Central memory CD8-positive, alpha-beta T cell (primary cell): ENCODE measurements at regions not wholly inside any gene's neighbourhood (a gene's known extent, or its start where the extent isn't known, plus 50 kb on each side); places are given as distances from the start of the nearest gene placed in this dataset.
"Not testable (repeated sequence)": the region's sequence is repeated elsewhere in the genome, so short reads cannot be mapped to it uniquely, and the experiment has no call there.

ENCODE experiments used
- ATAC-seq: fragments of 150-1000 bp; cut with Tn5 transposase; replicated peaks from 2 replicates; pipeline ENCODE4 v1.10.0; 2022; ENCODE audit warnings: mild to moderate bottlenecking, moderate FRiP score, moderate number of reproducible peaks; ENCODE audit not compliant: poor library complexity, severe bottlenecking; ENCODE audit errors: extremely low read depth
- DNase-seq, 2 donors: peaks; one replicate each; pipeline ENCODE4 v3.0.0; 2021; ENCODE audit warnings: low spot score in 2 of 2
- H3K27ac Mint-ChIP-seq: one replicate; pipeline ENCODE4 v1.8.0; 2022; ENCODE audit warnings: low read depth, mild to moderate bottlenecking, moderate library complexity, mixed read lengths
- H3K27me3 Mint-ChIP-seq: one replicate; pipeline ENCODE4 v1.8.0; 2022; ENCODE audit warnings: mixed read lengths
- H3K36me3 Mint-ChIP-seq: one replicate; pipeline ENCODE4 v1.8.0; 2022; ENCODE audit warnings: mild to moderate bottlenecking, moderate library complexity, mixed read lengths; ENCODE audit not compliant: insufficient read depth
- H3K4me1 Mint-ChIP-seq: one replicate; pipeline ENCODE4 v1.8.0; 2022; ENCODE audit warnings: mixed read lengths
- H3K4me3 Mint-ChIP-seq: one replicate; pipeline ENCODE4 v1.8.0; 2022; ENCODE audit warnings: mild to moderate bottlenecking, moderate library complexity, mixed read lengths
- H3K9me3 Mint-ChIP-seq: one replicate; pipeline ENCODE4 v1.8.0; 2022; ENCODE audit warnings: mixed read lengths

DNA sequence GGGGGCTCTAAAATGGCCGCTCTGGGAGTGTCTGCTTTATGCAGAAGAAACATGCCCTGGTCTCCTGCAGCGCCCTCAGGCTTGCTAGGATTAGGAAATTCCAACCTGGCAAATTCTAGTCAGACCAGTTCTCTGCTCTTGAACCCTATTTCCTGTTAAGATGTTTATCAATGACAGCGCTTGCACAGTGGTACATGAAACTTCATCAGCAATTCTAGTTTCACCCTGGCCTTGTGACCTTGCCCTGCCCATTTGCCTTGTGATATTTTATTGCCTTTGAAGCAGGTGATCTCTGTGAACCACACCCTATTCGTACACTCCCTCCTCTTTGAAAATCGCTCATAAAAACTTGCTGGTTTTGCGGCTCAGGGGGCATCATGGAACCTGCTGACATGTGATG is 1184.0 kb downstream of the JRKL start:
- not testable (repeated sequence) for DNase-seq, H3K36me3 Mint-ChIP-seq

GRCh38 chr11:97574976-97575665 is 1185.3 kb downstream of the JRKL start:
- no peak for ATAC-seq
- Mint-ChIP-seq H3K27ac (no peak overlapping the region), H3K36me3 (no peaks in the 10 kb centered on the region), H3K9me3 (peaks cover 19% of the 10 kb centered on the region), H3K4me3 (no peak overlapping the region), H3K4me1 (no peaks in the 10 kb centered on the region), H3K27me3 (no peaks in the 10 kb centered on the region)
- DNase-seq = no peak

More for the DNA sequence above, 1184.0 kb downstream of the JRKL start:
- not testable (repeated sequence) for H3K4me1 Mint-ChIP-seq, H3K27ac Mint-ChIP-seq, H3K4me3 Mint-ChIP-seq, H3K27me3 Mint-ChIP-seq, ATAC-seq
- H3K9me3 Mint-ChIP-seq = peaks cover 20% of the 10 kb centered on the region

DNA sequence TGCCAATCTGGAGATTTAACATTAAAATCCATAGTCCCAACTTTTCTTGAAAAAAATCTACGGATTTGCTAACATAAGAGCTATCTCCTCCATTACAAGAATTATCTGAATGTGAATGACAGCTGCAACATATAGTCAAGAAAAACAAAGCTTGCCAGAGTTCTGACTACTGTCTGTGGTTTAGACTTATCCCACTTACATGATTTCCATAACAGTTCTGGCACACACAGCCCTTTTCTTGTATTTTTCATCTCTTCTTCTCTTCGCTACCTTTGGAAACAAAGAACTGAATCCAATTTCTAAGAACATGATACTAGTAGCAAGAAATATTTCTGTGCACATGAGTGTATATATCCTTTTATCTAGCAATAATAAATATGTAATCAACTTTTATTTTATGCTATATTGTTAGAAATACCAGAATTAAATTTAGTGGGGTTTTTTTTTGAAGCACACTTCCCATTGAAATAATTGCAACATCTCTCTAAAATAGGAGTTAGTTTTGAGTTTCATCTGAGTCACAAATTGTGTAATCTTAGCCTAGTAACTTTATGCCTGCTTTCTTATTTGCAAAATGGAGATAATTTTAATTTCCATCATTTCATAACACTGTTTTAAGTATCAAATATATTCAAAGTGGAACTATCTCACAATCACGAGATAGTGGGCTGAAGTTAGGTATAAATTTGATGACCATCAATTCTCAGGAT is 1217.6 kb downstream of the JRKL start:
- no peaks in the 10 kb centered on the region for H3K4me1 Mint-ChIP-seq
- no peak overlapping the region for H3K4me3 Mint-ChIP-seq
- peaks cover 15% of the 10 kb centered on the region for H3K9me3 Mint-ChIP-seq
- DNase-seq (no peak), ATAC-seq (no peak)
- H3K27me3 Mint-ChIP-seq = no peaks in the 10 kb centered on the region
- no peak overlapping the region for H3K27ac Mint-ChIP-seq
- no peaks in the 10 kb centered on the region for H3K36me3 Mint-ChIP-seq

GRCh38 chr11:97610000-97610399 is 1220.2 kb downstream of the JRKL start:
- no peak for DNase-seq
- Mint-ChIP-seq H3K4me1 (no peaks in the 10 kb centered on the region), H3K9me3 (peaks cover 15% of the 10 kb centered on the region), H3K27me3 (no peaks in the 10 kb centered on the region), H3K36me3 (no peaks in the 10 kb centered on the region), H3K27ac (no peak overlapping the region), H3K4me3 (no peak overlapping the region)
- no peak for ATAC-seq

- ATAC-seq (no peak), DNase-seq (no peak)
- Mint-ChIP-seq H3K36me3 (no peaks in the 10 kb centered on the region), H3K9me3 (peaks cover 15% of the 10 kb centered on the region), H3K4me1 (no peaks in the 10 kb centered on the region), H3K4me3 (no peak overlapping the region), H3K27me3 (no peaks in the 10 kb centered on the region), H3K27ac (no peak overlapping the region)
Measured at GRCh38 chr11:97610854-97611253, 1221.0 kb downstream of the JRKL start.

- no peaks in the 10 kb centered on the region for H3K27me3 Mint-ChIP-seq
- H3K4me3 Mint-ChIP-seq = no peak overlapping the region
- DNase-seq (no peak), ATAC-seq (no peak)
- no peak overlapping the region for H3K27ac Mint-ChIP-seq
- H3K9me3 Mint-ChIP-seq = peaks cover 15% of the 10 kb centered on the region
- no peaks in the 10 kb centered on the region for H3K36me3 Mint-ChIP-seq
- H3K4me1 Mint-ChIP-seq = no peaks in the 10 kb centered on the region
Measured at GRCh38 chr11:97611345-97611744, 1221.5 kb downstream of the JRKL start.

- H3K27ac Mint-ChIP-seq = no peak overlapping the region
- H3K4me3 Mint-ChIP-seq = no peak overlapping the region
- H3K9me3 Mint-ChIP-seq = peaks cover 27% of the 10 kb centered on the region
- no peaks in the 10 kb centered on the region for H3K36me3 Mint-ChIP-seq
- no peaks in the 10 kb centered on the region for H3K4me1 Mint-ChIP-seq
- ATAC-seq (no peak), DNase-seq (no peak)
- H3K27me3 Mint-ChIP-seq = no peaks in the 10 kb centered on the region
Measured at GRCh38 chr11:97614606-97615005, 1224.8 kb downstream of the JRKL start.

GRCh38 chr11:97615546-97615945 is 1225.7 kb downstream of the JRKL start:
- no peaks in the 10 kb centered on the region for H3K36me3 Mint-ChIP-seq
- DNase-seq (no peak), ATAC-seq (no peak)
- H3K9me3 Mint-ChIP-seq = peaks cover 24% of the 10 kb centered on the region
- H3K4me1 Mint-ChIP-seq = no peaks in the 10 kb centered on the region
- H3K27ac Mint-ChIP-seq = no peak overlapping the region
- H3K4me3 Mint-ChIP-seq = no peak overlapping the region
- H3K27me3 Mint-ChIP-seq = no peaks in the 10 kb centered on the region

- Mint-ChIP-seq H3K4me1 (no peaks in the 10 kb centered on the region), H3K27ac (no peak overlapping the region), H3K36me3 (no peaks in the 10 kb centered on the region), H3K4me3 (no peak overlapping the region), H3K27me3 (no peaks in the 10 kb centered on the region), H3K9me3 (peaks cover 29% of the 10 kb centered on the region)
- DNase-seq (no peak), ATAC-seq (no peak)
Measured at GRCh38 chr11:97617031-97617430, 1227.2 kb downstream of the JRKL start.

- no peaks in the 10 kb centered on the region for H3K4me1 Mint-ChIP-seq
- no peaks in the 10 kb centered on the region for H3K36me3 Mint-ChIP-seq
- peaks cover 24% of the 10 kb centered on the region for H3K9me3 Mint-ChIP-seq
- H3K4me3 Mint-ChIP-seq = no peak overlapping the region
- H3K27ac Mint-ChIP-seq = no peak overlapping the region
- DNase-seq (no peak), ATAC-seq (no peak)
- no peaks in the 10 kb centered on the region for H3K27me3 Mint-ChIP-seq
Measured at GRCh38 chr11:97620007-97620406, 1230.2 kb downstream of the JRKL start.

- no peak overlapping the region for H3K27ac Mint-ChIP-seq
- no peak for DNase-seq
Measured at GRCh38 chr11:97621282-97621681, 1231.5 kb downstream of the JRKL start.

GRCh38 chr11:97622795-97623194 is 1233.0 kb downstream of the JRKL start:
- Mint-ChIP-seq H3K4me3 (no peak overlapping the region), H3K27me3 (no peaks in the 10 kb centered on the region), H3K9me3 (peaks cover 21% of the 10 kb centered on the region)

More at GRCh38 chr11:97621282-97621681, 1231.5 kb downstream of the JRKL start:
- no peaks in the 10 kb centered on the region for H3K27me3 Mint-ChIP-seq
- H3K36me3 Mint-ChIP-seq = no peaks in the 10 kb centered on the region
- H3K4me3 Mint-ChIP-seq = no peak overlapping the region
- no peak for ATAC-seq
- H3K9me3 Mint-ChIP-seq = peaks cover 25% of the 10 kb centered on the region
- H3K4me1 Mint-ChIP-seq = no peaks in the 10 kb centered on the region

GRCh38 chr11:97636741-97637140 is 1246.9 kb downstream of the JRKL start:
- peaks cover 16% of the 10 kb centered on the region for H3K9me3 Mint-ChIP-seq
- DNase-seq, H3K36me3 Mint-ChIP-seq, H3K4me1 Mint-ChIP-seq, ATAC-seq, H3K27ac Mint-ChIP-seq, H3K4me3 Mint-ChIP-seq, H3K27me3 Mint-ChIP-seq: not testable (repeated sequence)

More at GRCh38 chr11:97622795-97623194, 1233.0 kb downstream of the JRKL start:
- Mint-ChIP-seq H3K36me3 (no peaks in the 10 kb centered on the region), H3K27ac (no peak overlapping the region), H3K4me1 (no peaks in the 10 kb centered on the region)
- ATAC-seq (peak; percentile 14), DNase-seq (no peak)
